Activated CD8-positive, alpha-beta T cell treated with anti-CD3 and anti-CD28 coated beads for 36 hours (primary cell): ENCODE measurements at regions not wholly inside any gene's neighbourhood (a gene's known extent, or its start where the extent isn't known, plus 50 kb on each side); places are given as distances from the start of the nearest gene placed in this dataset.

ENCODE experiments used
- ATAC-seq: fragments of 200-7000 bp; cut with Tn5 transposase; one replicate; pipeline ENCODE4 v1.10.0; 2021; ENCODE audit warnings: mild to moderate bottlenecking, moderate library complexity
- CTCF ChIA-PET: fragments of 350-600 bp; sonication (Branson Sonifier 250); formaldehyde crosslinking; loops from one replicate; lab custom pipeline; 2021; ENCODE audit warnings: antibody characterized with exemption; lab: Charles Lee
- POLR2A ChIA-PET: fragments of 350-600 bp; sonication (Branson Sonifier 250); formaldehyde crosslinking; loops from one replicate; lab custom pipeline; 2021; ENCODE audit warnings: antibody characterized with exemption; lab: Charles Lee
- DNase-seq: peaks from one replicate; pipeline ENCODE4 v3.0.0-alpha.2; 2020
- H3K27ac Mint-ChIP-seq: one replicate; pipeline ENCODE4 v1.8.0; 2021; ENCODE audit warnings: mild to moderate bottlenecking, mixed read lengths
- H3K27me3 Mint-ChIP-seq: one replicate; pipeline ENCODE4 v1.8.0; 2021; ENCODE audit warnings: mixed read lengths
- H3K36me3 Mint-ChIP-seq: one replicate; pipeline ENCODE4 v1.8.0; 2021; ENCODE audit warnings: low read depth, mixed read lengths
- H3K4me1 Mint-ChIP-seq: one replicate; pipeline ENCODE4 v1.8.0; 2021; ENCODE audit warnings: low read depth, mixed read lengths
- H3K4me3 Mint-ChIP-seq: one replicate; pipeline ENCODE4 v1.8.0; 2021; ENCODE audit warnings: mild to moderate bottlenecking, moderate library complexity, mixed read lengths
- H3K9me3 Mint-ChIP-seq: one replicate; pipeline ENCODE4 v1.8.0; 2021; ENCODE audit warnings: mixed read lengths
- intact Hi-C: fragments of 100-400 bp; cut with micrococcal nuclease; formaldehyde crosslinking; loops from one replicate; pipeline ENCODE4 v1.10.0; 2022
- TF ChIP-seq, protein P1 (sequence below): fragments of 200-600 bp; IDR thresholded peaks from one replicate; pipeline ENCODE4 v1.8.0; 2022; ENCODE audit warnings: antibody characterized with exemption, mild to moderate bottlenecking

DNA sequence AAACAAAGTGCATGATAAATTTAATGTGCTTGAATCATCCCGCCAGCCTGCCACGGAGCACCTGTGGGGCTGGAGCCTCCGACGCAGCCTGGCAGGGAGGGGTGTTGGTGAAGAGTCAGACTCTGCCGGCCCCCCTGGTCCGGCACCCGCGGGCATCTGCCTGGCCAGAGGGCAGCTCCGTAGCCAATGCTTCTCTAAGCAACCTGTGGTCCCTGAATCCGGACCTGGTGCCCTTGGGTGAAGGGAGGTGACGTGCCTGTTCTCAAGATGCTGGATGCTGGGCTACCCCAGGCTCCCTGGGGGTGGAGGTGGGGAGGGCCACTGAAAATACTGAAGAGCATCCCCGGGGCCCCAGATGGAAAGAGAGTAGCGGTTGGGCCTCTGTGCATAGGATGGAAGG, 158.6 kb upstream of the C14orf180 start:
- no peak overlapping the region for H3K27ac Mint-ChIP-seq

DNA sequence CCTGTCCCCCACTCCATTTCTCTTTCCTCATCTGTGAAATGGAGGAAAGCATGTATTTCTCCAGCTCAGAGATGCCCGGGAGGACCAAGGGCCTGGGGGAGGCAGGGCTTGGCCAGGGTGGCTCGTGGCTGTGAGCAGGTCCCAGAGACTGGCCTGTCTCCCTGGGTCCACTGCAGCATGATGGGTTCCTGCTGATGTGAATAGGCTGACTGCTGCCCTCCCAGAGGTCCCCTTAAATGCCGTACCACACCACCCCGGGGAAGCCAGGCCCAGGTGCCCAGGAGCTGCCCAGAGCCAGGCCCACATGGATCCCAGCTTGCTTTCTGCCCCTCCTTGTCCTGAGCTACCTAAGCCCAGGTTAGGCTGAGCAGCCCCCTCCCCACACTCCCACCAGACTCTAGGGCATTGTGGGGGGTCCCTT, 158.2 kb upstream of the C14orf180 start:
- CTCF ChIA-PET, result no interaction called here

More for the DNA sequence above, 158.6 kb upstream of the C14orf180 start:
- Mint-ChIP-seq H3K4me1 (no peaks in the 10 kb centered on the region), H3K36me3 (no peaks in the 10 kb centered on the region), H3K9me3 (no peaks in the 10 kb centered on the region), H3K27me3 (no peaks in the 10 kb centered on the region), H3K4me3 (no peak overlapping the region)
- DNase-seq, result no peak
- TF ChIP-seq, protein P1, sequence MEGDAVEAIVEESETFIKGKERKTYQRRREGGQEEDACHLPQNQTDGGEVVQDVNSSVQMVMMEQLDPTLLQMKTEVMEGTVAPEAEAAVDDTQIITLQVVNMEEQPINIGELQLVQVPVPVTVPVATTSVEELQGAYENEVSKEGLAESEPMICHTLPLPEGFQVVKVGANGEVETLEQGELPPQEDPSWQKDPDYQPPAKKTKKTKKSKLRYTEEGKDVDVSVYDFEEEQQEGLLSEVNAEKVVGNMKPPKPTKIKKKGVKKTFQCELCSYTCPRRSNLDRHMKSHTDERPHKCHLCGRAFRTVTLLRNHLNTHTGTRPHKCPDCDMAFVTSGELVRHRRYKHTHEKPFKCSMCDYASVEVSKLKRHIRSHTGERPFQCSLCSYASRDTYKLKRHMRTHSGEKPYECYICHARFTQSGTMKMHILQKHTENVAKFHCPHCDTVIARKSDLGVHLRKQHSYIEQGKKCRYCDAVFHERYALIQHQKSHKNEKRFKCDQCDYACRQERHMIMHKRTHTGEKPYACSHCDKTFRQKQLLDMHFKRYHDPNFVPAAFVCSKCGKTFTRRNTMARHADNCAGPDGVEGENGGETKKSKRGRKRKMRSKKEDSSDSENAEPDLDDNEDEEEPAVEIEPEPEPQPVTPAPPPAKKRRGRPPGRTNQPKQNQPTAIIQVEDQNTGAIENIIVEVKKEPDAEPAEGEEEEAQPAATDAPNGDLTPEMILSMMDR, result no peak
- intact Hi-C loops, result no loop called here
- ChIA-PET CTCF (no interaction called here), POLR2A (no interaction called here)
- no peak for ATAC-seq

GRCh38 chr14:104421892-104422828, 157.4 kb upstream of the C14orf180 start:
- TF ChIP-seq, protein P1, result no peak
- H3K27ac Mint-ChIP-seq, result no peak overlapping the region

More for the DNA sequence above, 158.2 kb upstream of the C14orf180 start:
- ATAC-seq (no peak), DNase-seq (no peak)
- POLR2A ChIA-PET, result no interaction called here
- intact Hi-C loops, result no loop called here
- Mint-ChIP-seq H3K4me1 (no peaks in the 10 kb centered on the region), H3K4me3 (no peak overlapping the region), H3K36me3 (no peaks in the 10 kb centered on the region), H3K9me3 (no peaks in the 10 kb centered on the region), H3K27ac (no peak overlapping the region), H3K27me3 (no peaks in the 10 kb centered on the region)
- TF ChIP-seq, protein P1, result no peak

DNA sequence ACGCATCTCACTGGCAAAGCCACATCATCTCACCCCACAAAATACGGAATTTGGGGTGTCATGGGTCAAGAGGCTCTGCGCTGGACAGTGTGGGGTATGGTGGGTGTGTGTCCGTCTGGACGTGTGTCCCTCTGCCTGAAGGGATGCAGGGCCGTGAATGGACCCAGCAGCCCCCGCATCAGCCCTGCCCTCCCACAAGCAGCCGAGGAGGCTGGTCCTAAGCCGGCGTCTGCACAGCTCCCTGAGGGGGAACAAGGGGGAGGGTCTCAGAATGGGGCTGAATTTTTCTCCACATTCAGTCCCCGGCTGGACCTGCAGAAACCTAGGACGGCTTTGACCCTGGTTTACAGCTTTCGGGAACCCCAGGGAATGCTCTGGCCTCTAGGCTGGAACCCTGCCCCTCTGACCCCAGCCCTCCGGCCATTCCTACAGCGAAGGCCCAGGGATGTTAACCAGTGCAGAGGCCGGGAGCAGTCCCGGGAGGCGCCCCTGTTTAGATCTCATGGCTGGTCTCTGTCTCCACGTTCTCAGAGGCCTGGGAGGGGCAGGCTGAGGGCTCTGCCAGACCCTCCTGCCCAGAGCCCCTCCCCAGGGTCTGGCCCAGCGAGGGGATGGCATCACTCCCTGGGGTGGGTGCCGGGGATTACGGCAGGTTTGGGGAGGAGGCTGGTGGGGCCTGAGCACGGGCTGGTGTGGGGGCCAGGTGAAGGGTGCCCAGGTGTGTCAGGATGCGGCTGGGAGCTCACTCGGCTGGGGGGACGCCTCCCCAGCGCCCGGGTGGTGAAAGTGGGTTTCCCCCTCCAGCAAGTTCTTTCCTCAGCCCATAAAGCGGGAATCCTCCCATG, 156.5 kb upstream of the C14orf180 start:
- DNase-seq (no peak), ATAC-seq (no peak)
- no peaks in the 10 kb centered on the region for H3K36me3 Mint-ChIP-seq
- H3K4me1 Mint-ChIP-seq, result no peaks in the 10 kb centered on the region
- no peaks in the 10 kb centered on the region for H3K27me3 Mint-ChIP-seq
- intact Hi-C loops, result no loop called here
- no peak overlapping the region for H3K4me3 Mint-ChIP-seq
- no peaks in the 10 kb centered on the region for H3K9me3 Mint-ChIP-seq
- TF ChIP-seq, protein P1, result no peak
- POLR2A ChIA-PET, result interaction anchor here (0.6 kb wide), 1 partner anchor 26 kb away, joined by 3 read pairs; no protein-coding TSS in a partner anchor
- CTCF ChIA-PET, result no interaction called here
- H3K27ac Mint-ChIP-seq, result no peak overlapping the region

More at GRCh38 chr14:104421892-104422828, 157.4 kb upstream of the C14orf180 start:
- ATAC-seq (no peak), DNase-seq (no peak)
- ChIA-PET CTCF (no interaction called here), POLR2A (interaction anchor here (0.5 kb wide), 1 partner anchor 44 kb away, joined by 3 read pairs; no protein-coding TSS in a partner anchor)
- Mint-ChIP-seq H3K9me3 (no peaks in the 10 kb centered on the region), H3K27me3 (no peaks in the 10 kb centered on the region), H3K4me1 (no peaks in the 10 kb centered on the region), H3K4me3 (no peak overlapping the region), H3K36me3 (no peaks in the 10 kb centered on the region)
- intact Hi-C loops, result no loop called here
